HG03442 (cell line): ENCODE measurements at regions not wholly inside any gene's neighbourhood (a gene's known extent, or its start where the extent isn't known, plus 50 kb on each side); places are given as distances from the start of the nearest gene placed in this dataset.
"Not testable (repeated sequence)": the region's sequence is repeated elsewhere in the genome, so short reads cannot be mapped to it uniquely, and the experiment has no call there.

Experiments used
- ATAC-seq: cut with Tn5 transposase; IDR thresholded peaks from one replicate; pipeline ENCODE4 v1.9.1; 2021; ENCODE audit warnings: mild to moderate bottlenecking, moderate library complexity; ENCODE audit not compliant: unreplicated experiment

DNA sequence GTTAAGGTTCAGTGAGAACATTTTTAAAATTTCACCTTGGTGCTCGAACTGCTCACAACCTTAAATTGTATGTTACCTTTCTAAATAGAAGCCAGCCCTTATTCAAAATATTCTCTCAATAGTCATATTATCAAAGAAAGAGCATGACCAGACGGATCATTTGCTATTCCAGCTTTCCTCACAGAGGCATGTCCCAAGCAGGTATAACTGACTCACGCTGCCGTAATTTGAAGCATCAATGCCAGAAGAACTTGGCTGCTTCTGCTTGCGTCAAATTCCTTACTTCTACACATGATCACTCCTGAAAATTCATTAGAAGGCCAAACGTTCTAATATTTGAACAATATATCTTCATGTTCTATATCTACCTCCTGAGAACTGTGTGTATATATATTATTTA lies 69.5 kb upstream of the VGLL4 start:
- ATAC-seq: no peak

DNA sequence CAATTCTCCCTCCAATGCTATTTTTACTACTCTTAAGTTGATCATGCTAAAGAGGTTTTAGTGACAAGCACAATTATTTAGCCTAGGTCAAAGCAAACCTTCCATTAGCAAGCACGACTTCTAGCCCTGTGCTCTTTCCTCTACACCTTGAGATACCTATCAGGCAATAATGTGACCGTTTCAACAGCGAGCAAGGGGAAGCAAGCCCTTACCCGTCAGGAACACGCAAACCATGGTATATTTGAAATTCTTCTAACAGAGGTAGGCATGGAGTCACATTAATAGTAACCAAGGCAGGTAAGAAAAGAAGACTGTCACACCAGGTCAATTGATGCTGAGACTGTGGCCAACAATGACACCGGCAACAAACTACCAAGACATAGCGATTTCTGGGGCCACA lies 68.9 kb upstream of the VGLL4 start:
- no peak for ATAC-seq

DNA sequence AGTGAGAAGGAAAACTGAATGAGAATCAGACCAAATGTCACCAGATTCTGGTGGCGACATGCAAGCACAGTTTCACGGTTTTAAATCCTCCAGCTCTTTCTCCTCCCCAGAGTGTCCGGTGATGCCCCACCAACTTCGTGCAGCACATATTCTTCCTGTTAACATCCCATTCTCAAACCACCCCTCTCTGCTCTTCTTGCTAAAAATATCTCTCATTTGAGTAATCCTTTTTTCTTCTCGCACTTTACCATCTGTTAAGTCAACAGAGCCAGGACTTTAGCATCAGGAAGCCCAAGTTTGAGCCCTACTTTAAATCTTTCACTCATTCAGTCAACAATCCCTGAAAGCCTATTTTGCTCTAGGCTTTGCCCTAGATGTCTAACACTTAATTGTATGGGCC lies 68.2 kb upstream of the VGLL4 start:
- no peak for ATAC-seq

DNA sequence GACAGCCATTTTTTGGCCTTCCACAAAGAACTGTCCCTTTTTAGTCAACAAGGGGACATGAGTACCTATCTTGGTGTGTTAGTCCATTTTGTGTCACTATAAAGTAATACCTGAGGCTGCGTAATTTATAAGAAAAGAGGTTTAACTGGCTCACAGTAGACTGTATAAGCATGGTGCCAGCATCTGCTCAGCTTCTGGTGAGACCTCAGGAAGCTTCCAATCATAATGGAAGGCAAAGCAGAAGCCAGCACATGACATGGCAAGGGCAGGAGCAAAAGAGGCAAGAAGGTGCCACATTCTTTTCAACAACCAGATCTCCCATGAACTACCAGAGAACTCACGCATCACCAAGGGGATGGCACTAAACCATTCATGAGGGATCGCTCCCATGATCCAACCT lies 66.1 kb upstream of the VGLL4 start:
- no peak for ATAC-seq

DNA sequence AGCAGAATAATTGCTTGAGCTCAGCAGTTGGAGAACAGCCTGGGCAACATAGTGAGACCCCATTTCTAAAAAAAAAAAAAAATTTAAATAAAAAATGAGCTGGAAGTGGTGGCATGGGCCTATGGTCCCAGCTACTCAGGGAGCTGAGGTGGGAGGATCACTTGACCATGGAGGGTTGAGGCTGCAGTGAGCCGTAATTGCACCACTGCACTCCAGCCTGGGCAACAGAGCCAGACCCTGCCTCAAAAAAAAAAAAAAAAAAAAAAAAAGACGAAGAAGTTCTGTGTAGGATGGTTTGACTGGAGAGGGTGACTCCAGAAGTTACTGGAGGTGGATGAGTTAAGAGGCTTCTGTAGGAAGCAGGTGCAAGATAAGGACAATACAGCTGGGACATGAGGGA lies 63.4 kb upstream of the VGLL4 start:
- ATAC-seq: not testable (repeated sequence)

DNA sequence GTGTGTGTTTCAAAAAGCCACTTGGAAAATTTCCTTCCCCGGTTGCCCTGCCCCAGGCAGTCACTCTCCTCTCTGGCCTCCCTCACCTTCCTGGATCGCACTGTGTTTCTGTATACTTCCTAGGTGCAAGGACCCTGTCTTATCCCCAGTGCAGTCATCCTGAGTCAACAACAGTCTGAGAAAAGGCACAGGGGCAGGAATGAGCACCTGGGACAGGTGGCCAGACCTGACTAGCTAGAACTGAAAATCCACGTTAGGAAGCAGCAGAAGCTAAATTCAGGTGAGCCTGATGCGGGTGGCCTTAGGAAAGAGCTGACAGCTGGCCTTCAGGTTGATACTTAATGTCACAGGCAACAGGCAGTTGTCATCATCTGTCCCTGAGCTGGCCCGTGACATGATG lies 62.9 kb upstream of the VGLL4 start:
- ATAC-seq: no peak

DNA sequence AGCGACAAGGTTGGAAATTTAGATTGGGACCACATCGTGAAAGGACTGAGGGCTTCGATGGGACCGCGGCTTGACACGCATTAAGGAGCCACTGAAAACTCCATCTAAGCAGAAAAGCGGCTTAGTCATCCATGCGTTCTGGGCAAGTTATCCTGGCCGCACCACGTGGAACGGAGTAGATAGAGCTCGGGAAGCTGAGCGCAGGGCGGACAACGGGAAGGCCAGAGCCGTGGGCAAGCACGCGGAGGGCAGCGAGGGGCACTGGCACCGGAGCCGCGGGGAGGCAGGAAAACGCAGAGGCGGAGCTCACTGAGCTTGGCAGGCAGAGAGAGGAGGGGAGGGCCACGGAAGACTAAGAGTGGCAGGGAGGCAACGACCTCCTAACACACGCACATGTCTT lies 61.3 kb upstream of the VGLL4 start:
- no peak for ATAC-seq

DNA sequence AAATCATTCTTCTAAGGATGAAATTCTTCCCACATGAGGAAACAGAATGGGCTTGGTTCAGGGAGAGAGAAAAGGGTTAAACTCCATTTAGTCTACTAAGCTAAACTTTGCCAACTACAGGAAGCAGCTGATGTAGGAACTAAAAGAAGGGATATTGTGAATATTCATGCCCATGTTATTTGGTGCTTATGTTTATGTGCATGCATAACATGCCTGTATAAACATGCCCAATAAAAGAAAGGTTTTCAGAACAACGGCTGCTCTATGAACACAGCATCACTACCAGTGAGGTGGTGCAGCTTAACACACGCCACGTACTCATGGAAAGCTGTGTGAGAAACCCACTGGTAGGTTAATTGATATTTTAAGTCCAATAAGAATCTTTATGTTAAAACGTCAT lies 59.4 kb upstream of the VGLL4 start:
- ATAC-seq: no peak

DNA sequence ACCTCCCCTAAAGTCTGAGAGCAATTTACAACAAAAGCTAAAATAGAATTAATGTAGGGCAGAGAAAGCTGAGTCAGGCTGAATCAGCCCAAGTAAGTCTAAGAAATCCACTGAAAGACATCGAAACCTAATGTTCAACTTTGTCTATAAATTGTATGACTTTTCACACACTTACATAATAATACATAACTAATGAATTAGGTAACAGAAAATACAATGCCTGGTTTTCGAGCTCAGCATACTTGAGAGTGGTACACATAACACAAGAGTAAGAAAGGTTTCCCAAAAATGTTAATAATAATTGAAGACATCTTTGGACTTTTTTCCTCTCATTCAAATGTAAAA lies 55.3 kb upstream of the VGLL4 start:
- no peak for ATAC-seq

DNA sequence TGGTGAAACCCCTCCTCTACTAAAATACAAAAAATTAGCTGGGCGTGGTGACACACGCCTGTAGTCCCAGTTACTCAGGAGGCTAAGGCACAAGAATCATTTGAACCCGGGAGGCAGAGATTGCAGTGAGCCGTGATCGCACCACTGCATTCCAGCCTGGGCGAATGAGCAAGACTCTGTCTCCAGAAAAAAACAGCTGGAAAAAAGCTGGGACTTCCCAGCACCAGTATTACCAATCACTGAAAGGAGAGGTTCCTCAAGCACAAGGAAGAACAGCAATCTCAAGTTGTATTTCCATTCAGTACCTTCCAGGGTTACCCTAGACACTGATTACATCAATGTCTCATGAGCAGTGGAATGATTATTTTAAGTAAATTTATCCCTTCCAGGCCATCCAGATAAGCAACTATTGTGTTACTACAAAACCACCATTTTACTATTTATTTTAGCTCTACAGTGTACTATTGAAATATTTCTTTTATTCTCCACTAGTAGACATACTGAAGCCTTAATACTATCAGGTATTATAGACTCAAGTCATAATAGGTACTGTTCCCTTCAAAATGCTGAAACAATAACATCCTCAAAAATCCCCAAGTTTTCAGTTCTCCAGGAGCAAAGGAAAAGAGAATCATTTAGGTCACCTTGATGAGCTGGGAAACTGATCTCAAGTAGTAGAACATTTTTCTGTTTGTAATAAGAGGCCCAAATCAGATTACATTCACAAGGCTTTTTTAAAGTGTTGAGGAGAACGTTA lies 54.8 kb upstream of the VGLL4 start:
- no peak for ATAC-seq

DNA sequence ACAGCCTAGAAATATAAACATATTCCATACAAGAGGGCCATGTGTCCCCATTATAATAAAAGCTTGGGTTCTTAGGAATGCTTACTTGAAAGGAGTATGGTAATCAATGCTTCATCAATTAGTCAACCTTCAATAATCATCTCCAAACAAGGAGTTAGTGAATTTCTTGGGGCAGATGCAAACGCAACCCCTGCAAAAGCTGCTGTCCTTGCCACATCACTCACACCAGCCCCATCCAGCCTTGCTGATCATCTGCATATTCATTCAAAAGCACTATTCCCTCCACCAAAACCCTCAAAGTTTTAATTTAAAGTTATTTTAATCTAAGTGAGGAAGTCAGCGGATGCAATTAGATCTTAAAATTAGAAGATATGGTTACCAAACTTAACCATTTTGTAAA lies 54.0 kb upstream of the VGLL4 start:
- no peak for ATAC-seq

DNA sequence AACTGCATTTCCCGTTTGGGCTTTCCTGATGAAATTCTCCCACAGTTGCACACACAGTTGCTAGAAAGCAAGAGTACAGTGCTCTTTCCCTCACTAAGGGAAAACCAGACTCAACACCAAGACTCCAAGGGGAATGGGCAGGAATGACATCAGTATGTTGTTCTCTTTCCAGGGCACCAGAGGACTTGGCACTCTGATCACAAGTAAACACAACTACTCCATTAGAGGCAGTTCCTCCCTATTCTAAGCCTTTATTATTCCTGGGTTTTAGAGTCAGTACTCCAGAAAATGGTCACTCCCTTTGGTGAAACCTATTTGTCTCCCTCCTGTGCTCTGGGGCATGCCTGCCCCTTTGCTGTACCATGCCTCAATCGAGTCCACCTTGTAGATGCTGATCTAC lies 52.3 kb upstream of the VGLL4 start:
- ATAC-seq: no peak
